A549 (cell line): ENCODE measurements at regions not wholly inside any gene's neighbourhood (a gene's known extent, or its start where the extent isn't known, plus 50 kb on each side); places are given as distances from the start of the nearest gene placed in this dataset.
"Not testable (repeated sequence)": the region's sequence is repeated elsewhere in the genome, so short reads cannot be mapped to it uniquely, and the experiment has no call there.

Experiments
- BHLHE40 ChIP-seq: IDR thresholded peaks from 2 replicates; pipeline ENCODE4 v1.6.1; 2012; ENCODE audit warnings: low read depth, low read length, inconsistent platforms
- CTCF ChIP-seq: fragments of >200 bp; sonication (Bioruptor Twin); formaldehyde crosslinking; IDR thresholded peaks from 3 replicates; pipeline ENCODE4 v1.5.1; 2016
- EHMT2 ChIP-seq: fragments of 200-600 bp; sonication (generic); IDR thresholded peaks from 2 replicates; pipeline ENCODE4 v1.6.1; 2016; ENCODE audit warnings: antibody characterized with exemption, low read depth, mild to moderate bottlenecking, moderate library complexity
- EP300 ChIP-seq, 2 experiments: fragments of >200 bp; sonication (Bioruptor Twin); formaldehyde crosslinking; IDR thresholded peaks; 2 replicates in 1 of 2; 3 replicates in 1 of 2; pipeline ENCODE4 v1.6.1; 2016 to 2017
- MAZ ChIP-seq: fragments of 150-350 bp; IDR thresholded peaks from 2 replicates; pipeline ENCODE4 v1.6.1; 2014; ENCODE audit warnings: antibody characterized with exemption, low read depth, low read length, borderline replicate concordance
- POLR2A ChIP-seq: IDR thresholded peaks from 2 replicates; pipeline ENCODE4 v1.6.1; 2012; ENCODE audit warnings: mild to moderate bottlenecking, low read length
- RAD21 ChIP-seq, 2 experiments: fragments of >200 bp in 1 of 2; sonication (Bioruptor Twin) in 1 of 2; formaldehyde crosslinking in 1 of 2; IDR thresholded peaks in 1 of 2; conservative IDR thresholded peaks in 1 of 2; 2 replicates in 1 of 2; 3 replicates in 1 of 2; pipeline ENCODE4 v1.6.1; 2012 to 2018; ENCODE audit warnings: inconsistent platforms in 1 of 2
- ZFP36 ChIP-seq: fragments of 450-650 bp; IDR thresholded peaks from 2 replicates; pipeline ENCODE4 v1.6.1; 2014; ENCODE audit warnings: borderline replicate concordance; ENCODE audit not compliant: partially characterized antibody

- TF ChIP-seq BHLHE40; ZFP36; RAD21 (conservative IDR thresholded peaks at IDR 0.05 in 1 of 2, IDR thresholded peaks at IDR 0.05 in 1 of 2); POLR2A; CTCF; EP300 (IDR thresholded peaks at IDR 0.05); EHMT2; MAZ: not testable (repeated sequence)
Observed at GRCh38 chr5:88622890-88623289, 260.1 kb downstream of the MEF2C start.
